Liver (tissue), 8 donors: ENCODE measurements at regions not wholly inside any gene's neighbourhood (a gene's known extent, or its start where the extent isn't known, plus 50 kb on each side); places are given as distances from the start of the nearest gene placed in this dataset.

ENCODE experiments used
- DNase-seq: peaks from one replicate; pipeline ENCODE4 v3.0.0-alpha.2; 2017; ENCODE audit warnings: low spot score
- H3K27ac ChIP-seq, 2 donors: one replicate each; pipeline ENCODE4 v1.7.0; 2013; ENCODE audit warnings: inconsistent platforms in 2 of 2, low read length in 2 of 2, control low read depth in 1 of 2, low read depth in 1 of 2, mild to moderate bottlenecking in 1 of 2
- H3K27me3 ChIP-seq, 4 donors: one replicate each; pipeline versions ENCODE4 v1.6.1 to v1.7.0; 2013; ENCODE audit warnings: low read length in 3 of 4, inconsistent platforms in 1 of 4, mild to moderate bottlenecking in 1 of 4, moderate library complexity in 1 of 4; ENCODE audit not compliant: control insufficient read depth in 4 of 4, insufficient read depth in 4 of 4
- H3K36me3 ChIP-seq, 4 donors: one replicate each; pipeline versions ENCODE4 v1.6.1 to v1.7.0; 2013; ENCODE audit warnings: low read length in 3 of 4, mild to moderate bottlenecking in 3 of 4, low read depth in 1 of 4, moderate library complexity in 1 of 4; ENCODE audit not compliant: control insufficient read depth in 4 of 4, insufficient read depth in 3 of 4
- H3K4me1 ChIP-seq, 4 donors: one replicate each; pipeline versions ENCODE4 v1.6.1 to v1.7.0; 2013; ENCODE audit warnings: low read length in 3 of 4, mild to moderate bottlenecking in 3 of 4, moderate library complexity in 1 of 4; ENCODE audit not compliant: control insufficient read depth in 4 of 4, insufficient read depth in 4 of 4
- H3K4me3 ChIP-seq, 3 donors: one replicate each; pipeline versions ENCODE4 v1.6.1 to v1.7.0; 2013; ENCODE audit warnings: low read length in 3 of 3, control low read depth in 1 of 3, low read depth in 1 of 3, mild to moderate bottlenecking in 1 of 3
- H3K9ac ChIP-seq, 2 donors: one replicate each; pipeline ENCODE4 v1.7.0; 2013; ENCODE audit warnings: low read length in 2 of 2, mild to moderate bottlenecking in 2 of 2, moderate library complexity in 2 of 2, control low read depth in 1 of 2, low read depth in 1 of 2
- H3K9me3 ChIP-seq, 4 donors: one replicate each; pipeline versions ENCODE4 v1.6.1 to v1.7.0; 2013; ENCODE audit warnings: low read length in 3 of 4; ENCODE audit not compliant: control insufficient read depth in 4 of 4
- ATF3 ChIP-seq: IDR thresholded peaks from 2 replicates; pipeline ENCODE4 v1.6.1; 2016; ENCODE audit warnings: antibody characterized with exemption
- EGR1 ChIP-seq, 2 donors: IDR thresholded peaks; 2 replicates each; pipeline ENCODE4 v1.6.1; 2016 to 2018; ENCODE audit warnings: antibody characterized with exemption in 2 of 2, low read depth in 2 of 2
- FOXA1 ChIP-seq: IDR thresholded peaks from 2 replicates; pipeline ENCODE4 v1.6.1; 2016; ENCODE audit warnings: antibody characterized with exemption
- FOXA2 ChIP-seq: IDR thresholded peaks from 2 replicates; pipeline ENCODE4 v1.6.1; 2016; ENCODE audit warnings: antibody characterized with exemption
- GABPA ChIP-seq, 2 donors: IDR thresholded peaks in 1 of 2; conservative IDR thresholded peaks in 1 of 2; 2 replicates each; pipeline ENCODE4 v1.6.1; 2016; ENCODE audit warnings: antibody characterized with exemption in 2 of 2, mild to moderate bottlenecking in 1 of 2, moderate library complexity in 1 of 2
- HNF4A ChIP-seq, 2 donors: conservative IDR thresholded peaks; 2 replicates each; pipeline ENCODE4 v1.6.1; 2016; ENCODE audit warnings: antibody characterized with exemption in 2 of 2, mild to moderate bottlenecking in 2 of 2
- HNF4G ChIP-seq: IDR thresholded peaks from 2 replicates; pipeline ENCODE4 v1.6.1; 2016; ENCODE audit warnings: antibody characterized with exemption
- JUND ChIP-seq, 2 donors: IDR thresholded peaks; 2 replicates each; pipeline ENCODE4 v1.6.1; 2016; ENCODE audit warnings: antibody characterized with exemption in 2 of 2
- MAX ChIP-seq: IDR thresholded peaks from 2 replicates; pipeline ENCODE4 v1.6.1; 2016; ENCODE audit warnings: antibody characterized with exemption
- RAD21 ChIP-seq, 2 donors: IDR thresholded peaks; 2 replicates each; pipeline ENCODE4 v1.6.1; 2016; ENCODE audit warnings: antibody characterized with exemption in 2 of 2, mild to moderate bottlenecking in 2 of 2
- REST ChIP-seq: IDR thresholded peaks from 2 replicates; pipeline ENCODE4 v1.6.1; 2016; ENCODE audit warnings: antibody characterized with exemption, mild to moderate bottlenecking
- RXRA ChIP-seq, 2 donors: IDR thresholded peaks; 2 replicates each; pipeline ENCODE4 v1.6.1; 2017 to 2018; ENCODE audit warnings: antibody characterized with exemption in 2 of 2, mild to moderate bottlenecking in 1 of 2
- SP1 ChIP-seq: IDR thresholded peaks from 2 replicates; pipeline ENCODE4 v1.6.1; 2018; ENCODE audit warnings: antibody characterized with exemption, mild to moderate bottlenecking
- TAF1 ChIP-seq: conservative IDR thresholded peaks from 2 replicates; pipeline ENCODE4 v1.6.1; 2016; ENCODE audit warnings: antibody characterized with exemption, mild to moderate bottlenecking
- YY1 ChIP-seq: IDR thresholded peaks from 2 replicates; pipeline ENCODE4 v1.6.1; 2016; ENCODE audit warnings: antibody characterized with exemption, mild to moderate bottlenecking
- WGBS: extraction: QIAGEN DNeasy Blood & Tissue Kit; methylation state at CpG from one replicate; pipeline ENCODE4 v1.1.7; 2013; 5-methylcytosine and 5-hydroxymethylcytosine counted together
- TF ChIP-seq, protein P1 (sequence below): IDR thresholded peaks from 2 replicates; pipeline ENCODE4 v1.6.1; 2016; ENCODE audit warnings: antibody characterized with exemption
- TF ChIP-seq, protein P2 (sequence below): fragments of 150-350 bp; IDR thresholded peaks from 2 replicates; pipeline ENCODE4 v1.5.1; 2017; ENCODE audit warnings: improper control_type of control experiment, low read depth, low read length; ENCODE audit not compliant: missing input control
- donor health status: healthy.
- donor health status: healthy.
- donor health status: healthy.
- donor health status: healthy.
- donor health status: healthy.

DNA sequence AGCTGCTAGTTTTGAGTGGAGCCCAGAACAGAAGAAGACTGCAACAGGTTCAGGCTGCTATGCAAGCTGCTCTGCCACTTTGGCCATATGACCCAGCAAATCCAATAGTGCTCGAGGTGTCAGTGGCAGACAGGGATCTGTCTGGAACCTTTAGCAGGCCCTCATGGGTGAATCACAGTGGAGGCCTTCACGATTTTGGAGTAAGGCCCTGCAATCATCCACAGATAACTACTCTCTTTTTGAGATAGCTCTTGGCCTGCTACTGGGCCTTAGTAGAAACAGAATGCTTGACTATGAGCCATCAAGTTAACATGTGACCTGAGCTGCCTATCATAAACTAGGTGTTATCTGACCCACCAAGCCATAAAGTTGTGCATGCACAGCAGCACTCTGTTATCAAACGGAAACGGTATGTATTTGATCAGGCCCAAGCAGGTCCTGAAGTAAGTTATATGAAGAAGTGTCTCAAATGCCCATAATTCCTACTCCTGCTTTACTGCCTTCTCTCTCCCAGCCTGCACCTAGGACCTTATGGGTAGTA lies 116.9 kb upstream of the CCDC196 start:
- no peak for DNase-seq
- WGBS = 84% methylated on average over 4 of the region's 4 CpGs
- Histone ChIP-seq H3K4me1 (no peaks in the 10 kb centered on the region), H3K36me3 (no peaks in the 10 kb centered on the region), H3K27ac (no peak overlapping the region), H3K9me3 (no peaks in the 10 kb centered on the region), H3K4me3 (no peak overlapping the region), H3K27me3 (no peaks in the 10 kb centered on the region), H3K9ac (no peak overlapping the region)
- no peak for TF ChIP-seq YY1
- TF ChIP-seq, protein P1, sequence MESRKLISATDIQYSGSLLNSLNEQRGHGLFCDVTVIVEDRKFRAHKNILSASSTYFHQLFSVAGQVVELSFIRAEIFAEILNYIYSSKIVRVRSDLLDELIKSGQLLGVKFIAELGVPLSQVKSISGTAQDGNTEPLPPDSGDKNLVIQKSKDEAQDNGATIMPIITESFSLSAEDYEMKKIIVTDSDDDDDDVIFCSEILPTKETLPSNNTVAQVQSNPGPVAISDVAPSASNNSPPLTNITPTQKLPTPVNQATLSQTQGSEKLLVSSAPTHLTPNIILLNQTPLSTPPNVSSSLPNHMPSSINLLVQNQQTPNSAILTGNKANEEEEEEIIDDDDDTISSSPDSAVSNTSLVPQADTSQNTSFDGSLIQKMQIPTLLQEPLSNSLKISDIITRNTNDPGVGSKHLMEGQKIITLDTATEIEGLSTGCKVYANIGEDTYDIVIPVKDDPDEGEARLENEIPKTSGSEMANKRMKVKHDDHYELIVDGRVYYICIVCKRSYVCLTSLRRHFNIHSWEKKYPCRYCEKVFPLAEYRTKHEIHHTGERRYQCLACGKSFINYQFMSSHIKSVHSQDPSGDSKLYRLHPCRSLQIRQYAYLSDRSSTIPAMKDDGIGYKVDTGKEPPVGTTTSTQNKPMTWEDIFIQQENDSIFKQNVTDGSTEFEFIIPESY = no peak
- TF ChIP-seq SP1 = no peak
- no peak for TF ChIP-seq MAX
- TF ChIP-seq RAD21 (IDR thresholded peaks at IDR 0.05) = no peak
- TF ChIP-seq ATF3 = no peak
- TF ChIP-seq, protein P2, sequence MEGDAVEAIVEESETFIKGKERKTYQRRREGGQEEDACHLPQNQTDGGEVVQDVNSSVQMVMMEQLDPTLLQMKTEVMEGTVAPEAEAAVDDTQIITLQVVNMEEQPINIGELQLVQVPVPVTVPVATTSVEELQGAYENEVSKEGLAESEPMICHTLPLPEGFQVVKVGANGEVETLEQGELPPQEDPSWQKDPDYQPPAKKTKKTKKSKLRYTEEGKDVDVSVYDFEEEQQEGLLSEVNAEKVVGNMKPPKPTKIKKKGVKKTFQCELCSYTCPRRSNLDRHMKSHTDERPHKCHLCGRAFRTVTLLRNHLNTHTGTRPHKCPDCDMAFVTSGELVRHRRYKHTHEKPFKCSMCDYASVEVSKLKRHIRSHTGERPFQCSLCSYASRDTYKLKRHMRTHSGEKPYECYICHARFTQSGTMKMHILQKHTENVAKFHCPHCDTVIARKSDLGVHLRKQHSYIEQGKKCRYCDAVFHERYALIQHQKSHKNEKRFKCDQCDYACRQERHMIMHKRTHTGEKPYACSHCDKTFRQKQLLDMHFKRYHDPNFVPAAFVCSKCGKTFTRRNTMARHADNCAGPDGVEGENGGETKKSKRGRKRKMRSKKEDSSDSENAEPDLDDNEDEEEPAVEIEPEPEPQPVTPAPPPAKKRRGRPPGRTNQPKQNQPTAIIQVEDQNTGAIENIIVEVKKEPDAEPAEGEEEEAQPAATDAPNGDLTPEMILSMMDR = no peak
- no peak for TF ChIP-seq TAF1
- no peak for TF ChIP-seq RXRA (IDR thresholded peaks at IDR 0.05)
- TF ChIP-seq EGR1 (IDR thresholded peaks at IDR 0.05; ENCODE audit: low read depth in 2 of 2) = no peak
- no peak for TF ChIP-seq FOXA1
- no peak for TF ChIP-seq JUND (IDR thresholded peaks at IDR 0.05)
- no peak for TF ChIP-seq HNF4G
- TF ChIP-seq GABPA (IDR thresholded peaks at IDR 0.05 in 1 of 2, conservative IDR thresholded peaks at IDR 0.05 in 1 of 2) = no peak
- no peak for TF ChIP-seq FOXA2
- no peak for TF ChIP-seq HNF4A (conservative IDR thresholded peaks at IDR 0.05)
- TF ChIP-seq REST = no peak

DNA sequence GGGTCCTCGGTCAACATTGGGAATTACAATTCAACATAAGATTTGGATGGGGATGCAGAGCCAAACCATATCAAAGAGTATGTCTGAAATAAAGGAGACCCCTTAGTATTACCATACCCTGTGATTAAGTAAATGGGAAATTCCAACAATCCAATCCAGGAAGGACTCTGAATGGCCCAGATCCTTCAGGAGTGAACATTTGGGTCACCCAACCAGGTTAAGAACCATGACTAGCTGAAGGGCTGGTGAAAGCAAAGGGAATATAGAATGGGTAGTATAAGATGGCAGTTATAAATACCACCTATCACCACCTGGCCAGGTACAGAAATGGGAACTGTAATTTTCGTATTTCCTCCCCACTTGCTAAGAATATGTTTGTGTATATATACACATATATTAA lies 114.4 kb upstream of the CCDC196 start:
- 93% methylated on average over 2 of the region's 2 CpGs for WGBS
- Histone ChIP-seq H3K9ac (no peak overlapping the region), H3K9me3 (no peaks in the 10 kb centered on the region), H3K36me3 (no peaks in the 10 kb centered on the region), H3K4me1 (no peaks in the 10 kb centered on the region), H3K27ac (no peak overlapping the region), H3K27me3 (no peaks in the 10 kb centered on the region), H3K4me3 (no peak overlapping the region)
- DNase-seq = no peak
- TF ChIP-seq RXRA (IDR thresholded peaks at IDR 0.05) = no peak
- no peak for TF ChIP-seq TAF1
